IPS-NIHi7 (cell line): ENCODE measurements at regions not wholly inside any gene's neighbourhood (a gene's known extent, or its start where the extent isn't known, plus 50 kb on each side); places are given as distances from the start of the nearest gene placed in this dataset.
"Not testable (repeated sequence)": the region's sequence is repeated elsewhere in the genome, so short reads cannot be mapped to it uniquely, and the experiment has no call there.

ENCODE experiments used
- DNase-seq: peaks from one replicate; pipeline ENCODE4 v3.0.0; 2012; ENCODE audit warnings: mixed read lengths; ENCODE audit errors: extremely low spot score

DNA sequence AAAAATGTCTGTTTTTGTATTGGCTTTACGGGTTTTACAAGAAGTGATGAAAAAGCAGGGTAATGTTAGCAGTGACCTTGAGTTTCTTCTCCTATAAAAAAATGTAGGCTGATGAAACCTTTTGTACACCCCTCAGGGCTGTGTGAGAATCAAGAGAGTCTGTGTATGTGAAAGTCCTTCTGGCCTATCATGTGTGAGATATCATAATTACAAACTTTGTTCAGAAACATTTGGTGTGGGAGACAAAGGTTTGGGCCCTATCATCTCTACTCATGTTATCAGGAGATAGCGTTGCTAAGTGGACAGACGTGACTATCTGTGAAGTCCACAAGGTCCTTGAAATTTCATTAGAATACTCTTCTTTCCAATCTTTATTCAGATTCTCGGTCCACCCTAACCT is 170.6 kb upstream of the HAND2 start:
- DNase-seq = no peak

DNA sequence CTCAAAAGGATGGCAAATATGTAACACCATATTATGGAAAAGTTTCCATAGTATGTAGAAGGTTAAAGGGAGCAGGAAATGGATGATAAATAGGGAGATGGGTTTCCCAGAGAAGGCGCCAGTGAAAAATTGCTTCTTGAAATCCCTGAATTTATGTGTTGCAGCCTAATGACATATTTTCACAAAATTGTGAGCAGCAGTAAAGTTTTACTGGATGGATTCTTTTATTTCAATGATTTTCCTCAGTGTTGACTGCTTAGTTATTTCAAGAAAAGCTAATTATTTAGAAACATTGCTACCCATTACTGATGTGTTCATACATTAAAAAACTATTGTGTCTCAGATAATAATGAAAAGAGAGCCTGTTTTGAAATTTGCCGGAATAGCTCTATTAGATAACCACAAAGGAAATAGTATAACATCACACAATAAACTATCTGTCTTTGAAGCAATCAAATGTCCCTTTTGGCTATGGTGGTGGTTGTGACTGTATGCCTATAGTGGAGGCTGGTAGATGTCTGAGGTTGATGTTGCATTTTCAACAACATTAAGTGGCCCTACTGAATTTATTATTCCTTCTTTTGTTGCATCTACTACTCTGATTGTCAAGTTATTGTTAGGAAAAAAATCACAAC is 169.9 kb upstream of the HAND2 start:
- no peak for DNase-seq

DNA sequence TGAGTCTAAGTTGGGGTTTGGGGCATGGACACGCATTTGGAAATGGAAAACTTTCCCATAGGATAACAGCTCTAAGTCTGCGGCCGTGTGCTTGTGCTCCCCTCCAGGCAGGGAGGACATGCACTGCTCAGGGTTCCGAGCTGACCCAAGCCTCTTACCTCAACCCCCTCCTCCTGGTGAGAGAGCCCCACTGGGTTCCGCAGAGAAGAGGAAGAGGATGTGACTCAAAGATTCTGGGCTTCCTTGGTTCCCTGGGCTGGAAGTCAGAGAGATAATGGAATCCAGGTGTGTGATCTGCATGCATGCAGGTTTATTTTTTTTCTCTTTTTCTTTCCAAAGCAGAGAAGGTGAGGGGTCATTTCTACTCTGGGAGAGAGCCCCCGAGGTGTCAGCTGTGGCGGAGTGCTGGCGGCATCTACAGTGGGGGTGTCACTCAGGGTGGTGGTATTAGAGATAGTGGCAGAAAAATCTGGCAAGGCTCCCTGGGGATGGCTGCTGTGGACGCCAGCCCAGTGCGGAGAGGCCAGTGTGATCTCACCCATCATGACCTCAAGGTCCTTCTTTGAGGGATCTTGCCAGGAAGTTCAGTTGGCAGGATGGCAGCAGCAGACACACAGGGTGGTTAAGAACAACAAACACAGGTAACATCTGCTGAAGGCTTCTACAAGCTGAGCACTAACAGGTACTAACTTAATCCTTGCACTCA is 168.7 kb upstream of the HAND2 start:
- DNase-seq = no peak

DNA sequence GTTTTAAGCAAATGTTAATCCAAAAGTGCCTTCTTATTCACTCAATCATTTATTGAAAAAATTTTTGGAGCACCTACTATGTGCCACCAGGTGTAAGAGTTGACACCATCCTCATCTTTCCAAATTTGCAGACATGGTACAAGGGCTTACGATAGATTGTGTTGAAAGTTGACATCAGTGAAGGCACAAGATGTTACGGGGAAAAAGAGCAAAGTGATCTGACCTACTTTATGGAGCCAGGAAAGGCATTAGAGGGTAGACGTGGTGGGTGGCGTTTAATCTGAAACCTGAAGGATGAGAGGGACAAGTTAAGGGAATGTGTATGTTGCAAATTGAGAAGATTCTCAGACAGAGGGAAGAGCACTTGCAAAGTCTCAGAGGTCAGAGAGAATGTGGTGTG is 167.8 kb upstream of the HAND2 start:
- no peak for DNase-seq

DNA sequence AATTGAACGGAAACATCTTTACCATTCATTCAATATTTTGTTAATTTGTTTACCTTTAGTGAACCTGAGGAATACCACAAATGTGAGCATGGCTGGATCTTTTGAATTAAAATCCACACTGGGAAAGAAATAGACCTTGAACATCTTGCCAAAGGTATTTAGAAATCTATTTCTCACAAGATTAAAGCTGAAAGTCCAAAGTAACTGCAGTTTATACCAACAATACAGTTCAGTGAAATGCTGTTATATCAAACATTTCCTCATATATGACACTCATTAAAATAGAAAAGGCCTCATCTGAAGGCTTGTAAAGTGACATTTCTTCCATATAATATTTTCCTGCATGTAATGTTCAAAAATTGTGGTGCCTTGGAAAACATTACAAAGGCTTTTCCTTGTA is 166.5 kb upstream of the HAND2 start:
- DNase-seq = no peak

DNA sequence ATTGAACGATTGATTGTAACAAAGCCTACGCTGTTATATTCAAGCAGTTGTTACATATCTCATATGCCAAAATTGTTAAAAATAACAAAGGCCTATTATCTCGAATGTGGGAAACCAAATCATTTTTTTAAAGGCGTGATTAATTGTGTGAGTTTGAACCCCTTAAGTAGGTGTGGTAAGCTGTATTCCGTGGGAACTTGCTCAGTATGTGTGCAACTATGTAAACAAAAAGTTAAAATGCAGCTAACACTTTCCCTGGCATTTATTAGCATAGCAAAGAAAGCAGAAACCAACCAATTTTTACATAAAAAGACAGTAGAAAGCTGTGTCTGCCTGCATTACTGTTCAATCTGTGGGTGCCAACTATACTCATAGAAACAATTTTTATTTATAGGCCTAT is 166.0 kb upstream of the HAND2 start:
- no peak for DNase-seq

DNA sequence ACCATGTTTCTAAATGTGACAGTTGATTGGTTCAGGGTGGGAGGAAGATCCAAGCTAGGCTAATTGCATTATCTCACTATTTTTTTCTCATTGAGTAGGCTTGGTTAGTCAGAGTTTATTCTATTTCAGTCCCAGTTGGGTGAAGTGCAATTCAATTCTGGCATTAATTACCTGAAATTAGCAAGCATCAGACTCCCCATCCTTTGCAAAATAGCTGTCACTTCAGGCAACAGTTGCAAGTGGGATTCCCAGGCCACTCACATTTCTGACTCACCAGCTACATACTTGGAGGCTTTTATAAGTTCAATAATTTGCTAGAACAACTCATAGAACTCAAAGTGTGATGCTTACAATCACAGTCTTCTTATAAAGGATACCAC is 155.8 kb upstream of the HAND2 start:
- no peak for DNase-seq

DNA sequence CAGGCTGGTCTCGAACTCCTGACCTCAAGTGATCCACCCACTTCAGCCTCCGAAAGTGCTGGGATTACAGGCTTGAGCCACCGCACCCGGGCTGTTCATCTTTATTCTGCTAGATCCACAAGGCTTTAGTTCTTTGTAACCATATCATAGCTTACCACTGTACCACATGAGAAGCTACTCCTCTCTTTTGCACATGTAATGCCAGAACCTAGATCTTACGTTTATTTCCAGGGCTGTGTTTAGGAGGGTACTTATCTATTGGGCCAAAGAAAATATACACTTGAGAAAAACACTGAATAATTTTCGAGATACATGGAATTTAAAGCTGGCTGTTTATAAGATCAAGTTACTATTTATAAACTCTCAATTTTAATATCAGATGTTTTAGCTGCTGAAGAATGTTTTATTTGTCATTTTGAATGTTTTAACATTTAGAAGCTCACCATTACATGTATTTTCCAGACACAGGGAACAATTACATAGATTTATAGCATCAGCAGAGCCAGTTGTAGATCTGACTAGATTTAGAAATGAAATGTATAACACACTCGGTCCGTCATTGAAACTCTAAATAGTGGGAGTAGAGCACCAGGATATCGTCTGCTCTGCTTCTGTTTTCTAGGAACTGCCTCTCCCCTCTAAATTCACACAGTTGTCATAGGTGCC is 155.3 kb upstream of the HAND2 start:
- DNase-seq = no peak

DNA sequence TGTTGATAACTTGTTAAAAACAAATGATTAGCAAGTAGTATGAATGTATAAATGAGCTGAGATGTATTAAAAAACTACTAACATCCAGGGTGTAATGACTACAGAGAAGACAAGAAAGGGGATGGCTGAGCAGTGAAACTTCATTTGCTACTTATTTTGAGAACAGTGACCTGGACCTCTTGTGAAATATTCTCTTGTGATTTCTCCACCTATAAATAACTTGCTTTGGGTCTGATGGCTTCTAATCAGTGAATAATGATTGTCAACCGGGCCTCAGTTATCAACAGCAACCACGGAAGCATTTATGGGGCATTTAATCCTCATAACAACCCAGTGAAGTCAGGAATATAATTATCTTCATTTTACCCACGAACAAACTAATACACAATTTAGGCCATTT is 154.2 kb upstream of the HAND2 start:
- no peak for DNase-seq

DNA sequence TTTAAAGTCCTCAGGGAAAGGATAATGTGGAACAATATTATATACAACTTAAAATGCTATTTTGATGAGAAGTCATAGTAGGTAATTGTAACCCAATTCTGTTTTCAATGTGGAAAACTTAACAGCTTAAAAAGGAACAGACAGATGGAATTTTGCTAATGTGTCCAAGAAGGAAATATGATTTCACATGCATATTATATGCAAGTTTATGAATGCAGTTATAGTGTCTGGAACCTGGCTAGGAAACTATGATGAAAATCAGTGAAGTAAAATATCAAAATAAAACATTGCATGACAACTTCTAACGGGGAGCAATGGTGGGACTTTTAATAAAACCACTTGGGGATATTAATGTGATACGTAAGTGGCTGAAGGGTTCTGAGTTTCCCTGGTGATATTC is 152.6 kb upstream of the HAND2 start:
- no peak for DNase-seq

DNA sequence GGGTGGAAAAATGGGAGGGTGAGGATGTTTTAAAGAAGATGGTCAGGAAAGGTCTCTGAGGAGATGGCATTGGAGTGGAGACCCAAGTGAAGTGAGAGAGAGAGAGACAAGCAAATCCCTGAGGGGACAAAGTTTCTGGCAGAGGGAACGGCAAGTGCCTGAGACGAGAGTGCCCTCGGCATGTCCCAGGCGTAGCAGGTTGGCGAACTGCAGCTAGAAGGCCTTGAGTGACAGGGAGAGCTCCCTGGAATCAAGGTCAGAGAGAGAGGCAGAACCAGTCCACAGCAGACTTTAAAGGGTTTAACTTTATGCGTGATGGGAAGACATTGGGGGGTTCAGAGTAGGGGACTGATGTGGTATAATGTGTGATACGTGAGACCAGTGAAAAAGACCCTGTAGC is 150.2 kb upstream of the HAND2 start:
- DNase-seq = no peak

DNA sequence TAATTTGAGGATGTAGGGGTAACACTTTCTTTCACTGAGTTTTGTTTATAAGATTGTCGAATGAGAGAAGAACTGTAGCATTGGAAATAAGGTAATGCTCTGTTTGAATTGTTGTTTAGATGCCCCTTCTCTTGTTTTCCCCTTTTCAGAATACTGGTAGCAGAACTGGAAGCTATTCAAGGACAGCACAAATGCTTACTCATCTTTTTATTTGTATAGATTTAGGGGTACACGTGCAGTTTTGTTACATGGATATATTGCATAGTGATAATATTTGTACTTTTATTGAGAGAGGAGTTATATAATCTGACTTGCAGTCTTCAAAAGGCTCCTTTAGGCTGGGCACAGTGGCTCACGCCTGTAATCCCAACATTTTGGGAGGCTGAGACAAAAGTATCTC is 145.4 kb upstream of the HAND2 start:
- no peak for DNase-seq

DNA sequence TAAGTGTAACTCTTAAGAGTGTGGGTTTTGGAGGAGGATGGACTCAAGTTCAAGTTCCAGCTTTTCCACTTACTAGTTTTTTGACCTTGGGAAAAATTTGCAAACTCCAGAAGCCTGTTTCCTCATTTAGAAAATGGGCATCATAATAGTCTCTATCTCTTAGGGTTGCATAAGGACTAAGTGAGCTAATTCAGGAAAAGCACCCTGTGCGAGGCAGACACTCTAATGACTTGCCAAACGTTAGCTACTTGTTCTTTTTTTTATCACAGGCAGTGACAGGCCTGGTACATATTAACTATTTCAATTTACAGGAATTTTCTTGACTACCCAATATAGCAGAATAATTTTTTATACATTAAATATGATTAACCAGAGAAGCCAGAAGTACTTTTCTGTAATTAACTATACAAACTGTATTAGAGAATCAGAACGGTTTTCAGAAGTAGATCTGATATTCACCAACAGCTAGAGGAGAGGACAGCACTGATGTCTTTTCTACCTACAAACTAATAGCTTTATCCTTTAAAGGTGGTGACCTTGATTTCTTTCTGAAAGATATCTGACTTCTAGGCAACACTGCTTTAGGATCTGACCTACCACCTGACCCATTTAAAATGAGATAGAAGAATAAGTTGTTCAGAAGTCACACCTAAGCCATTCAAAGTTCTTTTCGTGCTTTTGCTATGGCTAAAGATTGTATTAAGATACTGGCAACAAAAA is 139.6 kb upstream of the HAND2 start:
- DNase-seq = no peak

DNA sequence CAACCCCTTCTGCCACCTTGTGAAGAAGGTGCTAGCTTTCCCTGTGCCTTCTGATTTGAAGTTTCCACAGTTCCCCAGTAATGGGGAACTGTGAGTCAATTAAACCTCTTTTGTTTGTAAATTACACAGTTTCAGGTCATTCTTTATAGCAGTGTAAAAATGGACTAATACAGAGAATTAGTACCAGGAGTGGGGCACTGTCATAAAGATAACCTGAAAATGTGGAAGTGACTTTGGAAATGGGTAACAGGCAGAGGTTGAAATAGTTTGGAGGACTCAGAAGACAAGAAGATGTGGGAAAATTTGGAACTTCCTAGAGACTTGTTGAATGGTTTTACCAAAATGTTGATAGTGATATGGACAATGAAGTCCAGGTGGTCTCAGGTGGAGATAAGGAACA is 131.0 kb upstream of the HAND2 start:
- no peak for DNase-seq

DNA sequence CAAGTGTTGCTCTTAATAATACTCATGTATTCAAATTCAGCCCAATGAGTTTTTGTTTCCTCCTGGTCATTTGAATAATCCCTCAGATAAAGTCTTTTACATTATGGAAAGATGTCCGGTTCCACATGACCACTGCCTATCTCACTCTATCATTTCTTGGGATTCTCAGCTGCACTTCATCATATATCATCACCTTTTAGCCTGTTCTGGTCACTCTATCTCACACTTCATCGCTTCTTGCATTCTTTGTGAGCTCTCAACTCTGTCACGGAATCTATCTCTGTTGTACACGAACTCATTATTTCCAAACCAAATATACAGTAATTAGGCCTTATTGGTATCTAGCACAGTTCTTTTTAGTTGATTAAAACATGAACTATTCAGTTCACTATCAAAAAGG is 126.9 kb upstream of the HAND2 start:
- DNase-seq = no peak

DNA sequence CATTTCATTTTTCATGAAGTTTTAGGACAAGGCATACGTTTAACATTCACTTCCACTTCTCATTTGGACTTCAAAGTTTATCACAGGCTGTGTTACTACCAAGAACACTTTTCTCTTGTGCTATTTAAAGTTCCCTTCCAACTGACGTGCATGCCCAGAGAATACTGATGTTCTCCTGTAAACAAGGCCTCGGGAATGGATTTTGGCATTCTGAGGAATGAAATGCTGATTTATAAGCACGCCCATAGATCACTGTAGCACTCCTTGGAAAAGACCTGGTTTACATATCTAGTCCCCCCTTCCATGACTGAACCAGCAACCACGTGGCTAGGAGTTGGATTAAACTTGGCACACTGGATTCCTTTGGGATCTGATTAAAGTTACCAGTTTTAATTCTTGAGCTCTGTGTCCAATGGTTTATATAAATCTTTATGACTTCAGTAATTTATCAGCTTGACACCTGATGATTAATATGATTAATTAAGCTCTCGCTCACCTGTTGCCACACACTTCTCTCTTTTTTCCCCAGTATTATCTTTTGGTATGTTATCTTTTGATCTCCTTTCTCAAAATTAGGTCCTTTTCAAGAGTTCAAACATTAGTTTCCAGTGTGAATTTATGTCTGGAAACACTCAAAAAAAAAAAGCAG is 122.4 kb upstream of the HAND2 start:
- DNase-seq = no peak

DNA sequence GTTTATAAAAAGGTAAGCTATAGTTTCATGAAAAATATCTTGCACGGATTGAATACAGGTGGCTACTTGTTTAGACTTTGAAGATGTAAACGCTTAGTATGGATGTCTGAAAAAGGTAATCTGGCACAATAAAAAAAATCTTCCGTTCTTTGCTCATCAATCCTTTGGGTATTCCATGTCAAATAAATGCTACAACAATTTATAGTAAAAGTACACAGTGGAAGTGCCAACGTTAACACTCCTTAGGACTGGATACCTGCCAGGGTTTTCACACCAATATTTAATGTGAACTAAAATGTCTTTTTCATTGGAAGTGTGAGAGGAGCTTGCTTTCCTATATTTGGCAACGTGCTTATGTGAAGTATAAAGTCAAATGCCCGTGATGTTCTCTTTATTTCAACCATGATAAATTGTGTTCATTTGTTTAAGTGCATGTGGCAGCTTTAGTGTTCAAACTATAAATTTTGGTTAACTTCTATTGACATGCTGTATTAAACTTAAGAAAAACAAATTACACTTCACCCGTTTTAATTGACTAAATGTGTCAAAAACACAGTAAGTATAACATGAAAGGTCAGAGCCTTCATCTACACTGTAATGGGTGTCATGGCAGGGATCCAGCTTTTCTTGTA is 121.7 kb upstream of the HAND2 start:
- DNase-seq = no peak

DNA sequence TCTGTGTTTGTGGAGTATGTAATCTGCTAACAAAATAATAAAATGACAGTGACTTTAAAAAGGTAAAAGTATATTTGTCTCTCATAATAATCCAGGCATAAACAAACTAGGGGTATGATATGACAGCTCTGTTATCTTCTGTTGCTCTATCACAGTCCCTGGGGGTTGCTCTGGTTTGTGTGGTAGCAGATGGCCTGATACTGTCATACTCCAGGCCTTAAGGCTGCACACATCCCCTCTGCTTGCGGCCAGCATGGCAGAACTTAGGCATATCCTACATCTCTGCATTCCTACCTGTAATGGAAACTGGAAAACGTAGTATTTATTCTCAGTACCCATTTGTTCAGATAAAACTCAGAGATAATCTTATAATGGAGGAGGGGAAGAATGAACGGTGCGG is 117.9 kb upstream of the HAND2 start:
- DNase-seq = no peak

DNA sequence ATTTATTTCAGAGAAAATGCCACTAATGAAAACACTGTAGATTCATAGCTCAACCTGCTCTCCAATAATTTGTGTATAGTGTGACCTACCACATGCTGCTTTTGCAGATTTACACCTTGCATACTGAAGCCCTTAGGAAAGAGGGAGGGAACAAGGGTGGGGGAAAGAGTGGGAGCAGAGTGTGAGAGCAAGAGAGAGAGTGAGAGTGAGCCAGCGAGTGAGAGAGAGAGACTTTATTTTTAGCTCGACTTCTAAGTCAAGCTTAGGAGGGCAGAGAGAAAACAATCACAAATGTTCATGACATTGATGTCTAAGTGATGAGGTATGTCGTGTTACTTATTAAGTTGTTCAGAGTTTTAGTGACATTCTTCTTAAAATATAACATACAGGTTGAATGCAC is 112.5 kb upstream of the HAND2 start:
- DNase-seq = no peak

DNA sequence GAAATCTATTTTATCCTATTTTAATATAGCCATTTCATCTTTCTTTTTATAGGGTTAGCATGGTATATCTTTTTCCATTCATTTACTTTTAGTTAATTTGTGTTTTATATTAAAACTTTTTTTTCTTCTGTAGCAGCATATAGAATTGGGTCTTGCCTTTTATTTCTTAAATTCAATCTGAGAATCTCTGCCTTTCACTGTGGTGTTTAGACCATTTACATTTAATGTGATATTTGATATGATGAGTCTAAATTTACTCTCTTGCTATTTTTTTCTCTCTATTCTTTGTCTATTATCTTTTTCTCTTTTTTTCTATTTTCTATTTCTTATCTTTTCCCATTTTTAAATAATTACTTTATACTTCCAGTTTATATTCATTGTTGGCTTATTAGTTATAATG is 105.4 kb upstream of the HAND2 start:
- DNase-seq = no peak

DNA sequence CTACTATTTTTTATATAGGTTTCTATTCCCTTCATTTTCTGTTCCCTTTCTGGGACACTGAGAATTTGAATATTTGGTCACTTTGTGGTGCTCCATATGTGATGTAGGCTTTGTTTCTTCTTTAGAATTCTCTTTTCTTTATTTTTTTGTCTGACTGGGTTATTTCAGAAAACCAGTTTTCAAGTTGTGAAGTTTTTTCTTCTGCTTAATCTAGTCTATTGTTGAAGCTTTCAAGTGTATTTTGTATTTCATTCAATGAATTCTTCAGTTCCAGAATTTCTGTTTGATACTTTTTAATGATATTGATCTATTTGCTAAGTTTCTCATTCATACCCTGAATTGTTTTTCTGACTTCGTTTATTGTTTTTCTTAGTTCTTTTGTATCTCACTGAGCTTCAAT is 96.2 kb upstream of the HAND2 start:
- no peak for DNase-seq

DNA sequence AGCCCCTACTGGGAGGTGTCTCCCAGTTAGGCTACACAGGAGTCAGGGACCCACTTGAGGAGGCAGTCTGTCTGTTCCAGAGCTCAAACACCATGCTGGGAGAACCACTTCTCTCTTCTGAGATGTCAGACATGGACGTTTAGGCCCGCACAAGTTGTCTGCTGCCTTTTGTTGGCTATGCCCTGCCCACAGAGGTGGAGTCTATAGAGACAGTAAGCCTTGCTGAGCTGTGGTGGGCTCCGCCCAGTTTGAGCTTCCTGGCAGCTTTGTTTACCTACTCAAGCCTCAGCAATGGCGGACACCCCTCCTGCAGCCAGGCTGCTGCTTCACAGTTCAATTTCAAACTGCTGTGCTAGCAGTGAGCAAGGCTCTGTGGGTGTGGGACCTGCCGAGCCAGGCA is 88.6 kb upstream of the HAND2 start:
- DNase-seq = not testable (repeated sequence)
